ENCODE measurements at regions not wholly inside any gene's neighbourhood (a gene's known extent, or its start where the extent isn't known, plus 50 kb on each side); places are given as distances from the start of the nearest gene placed in this dataset.

- H3K27ac Mint-ChIP-seq: no peak overlapping the region
- H3K9me3 Mint-ChIP-seq: peaks cover 4 to 15% of the 10 kb centered on the region in 2 donors
- no peaks in the 10 kb centered on the region for H3K4me1 Mint-ChIP-seq
- no peaks in the 10 kb centered on the region for H3K36me3 Mint-ChIP-seq
- no peak for DNase-seq
- no peak for ATAC-seq (replicated peaks)
- no peak overlapping the region for H3K4me3 Mint-ChIP-seq
- H3K27me3 Mint-ChIP-seq: no peaks in the 10 kb centered on the region
These were observed 115.2 kb upstream of the ZNF32 start for GRCh38 chr10:43763846-43764245.

GRCh38 chr10:43760514-43760913, 111.8 kb upstream of the ZNF32 start:
- no peaks in the 10 kb centered on the region for H3K9me3 Mint-ChIP-seq
- no peaks in the 10 kb centered on the region for H3K4me1 Mint-ChIP-seq
- no peak for DNase-seq
- H3K27ac Mint-ChIP-seq: no peak overlapping the region
- no peaks in the 10 kb centered on the region for H3K36me3 Mint-ChIP-seq
- ATAC-seq (replicated peaks): no peak
- H3K27me3 Mint-ChIP-seq: no peaks in the 10 kb centered on the region
- no peak overlapping the region for H3K4me3 Mint-ChIP-seq

- H3K4me1 Mint-ChIP-seq: no peaks in the 10 kb centered on the region
- H3K27ac Mint-ChIP-seq: no peak overlapping the region
These were observed 110.5 kb upstream of the ZNF32 start for GRCh38 chr10:43759216-43759615.

GRCh38 chr10:43756341-43756740, 107.7 kb upstream of the ZNF32 start:
- no peaks in the 10 kb centered on the region for H3K9me3 Mint-ChIP-seq
- H3K36me3 Mint-ChIP-seq: no peaks in the 10 kb centered on the region
- no peak overlapping the region for H3K4me3 Mint-ChIP-seq
- H3K4me1 Mint-ChIP-seq: no peaks in the 10 kb centered on the region
- no peak overlapping the region for H3K27ac Mint-ChIP-seq
- H3K27me3 Mint-ChIP-seq: no peaks in the 10 kb centered on the region
- ATAC-seq (replicated peaks) (no peak), DNase-seq (no peak)

More at GRCh38 chr10:43759216-43759615, 110.5 kb upstream of the ZNF32 start:
- DNase-seq (no peak), ATAC-seq (replicated peaks) (no peak)
- Mint-ChIP-seq H3K27me3 (no peaks in the 10 kb centered on the region), H3K36me3 (no peaks in the 10 kb centered on the region), H3K9me3 (no peaks in the 10 kb centered on the region), H3K4me3 (no peak overlapping the region)

GRCh38 chr10:43754569-43755260, 106.0 kb upstream of the ZNF32 start:
- no peak for DNase-seq
- Mint-ChIP-seq H3K9me3 (no peaks in the 10 kb centered on the region), H3K4me1 (no peaks in the 10 kb centered on the region), H3K4me3 (no peak overlapping the region), H3K27ac (no peak overlapping the region), H3K36me3 (no peaks in the 10 kb centered on the region), H3K27me3 (no peaks in the 10 kb centered on the region)
- ATAC-seq (replicated peaks): no peak

GRCh38 chr10:43753397-43754061, 104.8 kb upstream of the ZNF32 start:
- H3K27me3 Mint-ChIP-seq: no peaks in the 10 kb centered on the region
- no peak overlapping the region for H3K27ac Mint-ChIP-seq
- peaks cover 0 to 1% of the 10 kb centered on the region in 2 donors for H3K9me3 Mint-ChIP-seq
- no peak for ATAC-seq (replicated peaks)
- no peak for DNase-seq
- no peaks in the 10 kb centered on the region for H3K4me1 Mint-ChIP-seq
- H3K36me3 Mint-ChIP-seq: no peaks in the 10 kb centered on the region
- no peak overlapping the region for H3K4me3 Mint-ChIP-seq

GRCh38 chr10:43752682-43753081, 104.0 kb upstream of the ZNF32 start:
- H3K36me3 Mint-ChIP-seq: no peaks in the 10 kb centered on the region
- no peak for DNase-seq
- H3K4me1 Mint-ChIP-seq: no peaks in the 10 kb centered on the region
- H3K27me3 Mint-ChIP-seq: no peaks in the 10 kb centered on the region
- H3K4me3 Mint-ChIP-seq: no peak overlapping the region
- peaks cover 0 to 1% of the 10 kb centered on the region in 2 donors for H3K9me3 Mint-ChIP-seq
- ATAC-seq (replicated peaks): no peak
- no peak overlapping the region for H3K27ac Mint-ChIP-seq

GRCh38 chr10:43751646-43752045, 103.0 kb upstream of the ZNF32 start:
- no peak overlapping the region for H3K4me3 Mint-ChIP-seq
- ATAC-seq (replicated peaks): no peak
- H3K9me3 Mint-ChIP-seq: peaks cover 0 to 1% of the 10 kb centered on the region in 2 donors
- DNase-seq: no peak
- H3K4me1 Mint-ChIP-seq: no peaks in the 10 kb centered on the region
- H3K27ac Mint-ChIP-seq: no peak overlapping the region
- no peaks in the 10 kb centered on the region for H3K36me3 Mint-ChIP-seq
- no peaks in the 10 kb centered on the region for H3K27me3 Mint-ChIP-seq

GRCh38 chr10:43749940-43750552, 101.4 kb upstream of the ZNF32 start:
- Mint-ChIP-seq H3K36me3 (no peaks in the 10 kb centered on the region), H3K4me3 (no peak overlapping the region), H3K9me3 (peaks cover 0 to 1% of the 10 kb centered on the region in 2 donors), H3K4me1 (no peaks in the 10 kb centered on the region), H3K27me3 (no peaks in the 10 kb centered on the region), H3K27ac (no peak overlapping the region)
- DNase-seq (no peak), ATAC-seq (replicated peaks) (no peak)

- H3K4me3 Mint-ChIP-seq: no peak overlapping the region
These were observed 100.5 kb upstream of the ZNF32 start for GRCh38 chr10:43749145-43749576.

GRCh38 chr10:43748560-43748959, 99.9 kb upstream of the ZNF32 start:
- DNase-seq (no peak), ATAC-seq (replicated peaks) (no peak)
- Mint-ChIP-seq H3K36me3 (no peaks in the 10 kb centered on the region), H3K4me1 (no peaks in the 10 kb centered on the region), H3K27ac (no peak overlapping the region), H3K9me3 (peaks cover 0 to 1% of the 10 kb centered on the region in 2 donors), H3K27me3 (no peaks in the 10 kb centered on the region), H3K4me3 (no peak overlapping the region)

More at GRCh38 chr10:43749145-43749576, 100.5 kb upstream of the ZNF32 start:
- H3K9me3 Mint-ChIP-seq: peaks cover 0 to 1% of the 10 kb centered on the region in 2 donors
- H3K4me1 Mint-ChIP-seq: no peaks in the 10 kb centered on the region
- H3K27me3 Mint-ChIP-seq: no peaks in the 10 kb centered on the region
- DNase-seq (no peak), ATAC-seq (replicated peaks) (no peak)
- H3K27ac Mint-ChIP-seq: no peak overlapping the region
- H3K36me3 Mint-ChIP-seq: no peaks in the 10 kb centered on the region

- Mint-ChIP-seq H3K4me1 (no peaks in the 10 kb centered on the region), H3K36me3 (no peaks in the 10 kb centered on the region), H3K27me3 (no peaks in the 10 kb centered on the region), H3K9me3 (peaks cover 0 to 1% of the 10 kb centered on the region in 2 donors), H3K27ac (no peak overlapping the region), H3K4me3 (no peak overlapping the region)
- ATAC-seq (replicated peaks) (no peak), DNase-seq (no peak)
These were observed 98.2 kb upstream of the ZNF32 start for GRCh38 chr10:43746906-43747305.

GRCh38 chr10:43739161-43739560, 90.5 kb upstream of the ZNF32 start:
- H3K27me3 Mint-ChIP-seq: peaks cover 0 to 1% of the 10 kb centered on the region in 2 donors
- no peak overlapping the region for H3K4me3 Mint-ChIP-seq
- H3K4me1 Mint-ChIP-seq: no peaks in the 10 kb centered on the region
- ATAC-seq (replicated peaks): no peak
- H3K9me3 Mint-ChIP-seq: peaks cover 0 to 6% of the 10 kb centered on the region in 2 donors
- H3K36me3 Mint-ChIP-seq: no peaks in the 10 kb centered on the region
- no peak for DNase-seq
- no peak overlapping the region for H3K27ac Mint-ChIP-seq

GRCh38 chr10:43737003-43737402, 88.3 kb upstream of the ZNF32 start:
- DNase-seq: no peak
- Mint-ChIP-seq H3K27ac (no peak overlapping the region), H3K36me3 (no peaks in the 10 kb centered on the region), H3K4me1 (no peaks in the 10 kb centered on the region), H3K4me3 (no peak overlapping the region), H3K9me3 (peaks cover 0 to 8% of the 10 kb centered on the region in 2 donors), H3K27me3 (peaks cover 0 to 3% of the 10 kb centered on the region in 2 donors)
- ATAC-seq (replicated peaks): no peak

GRCh38 chr10:43735907-43736306, 87.2 kb upstream of the ZNF32 start:
- no peak overlapping the region for H3K4me3 Mint-ChIP-seq
- ATAC-seq (replicated peaks) (no peak), DNase-seq (no peak)
- H3K9me3 Mint-ChIP-seq: peaks cover 3 to 8% of the 10 kb centered on the region in 2 donors
- peaks cover 0 to 3% of the 10 kb centered on the region in 2 donors for H3K27me3 Mint-ChIP-seq
- no peaks in the 10 kb centered on the region for H3K36me3 Mint-ChIP-seq
- H3K27ac Mint-ChIP-seq: no peak overlapping the region
- H3K4me1 Mint-ChIP-seq: no peaks in the 10 kb centered on the region

Data from stimulated activated naive B cell treated with anti-CD40 and anti-IgM and Interleukin-4, amounts not matched to agents 10 μg/mL and 1 μg/mL and 100 μg/mL, for 72 hours (primary cell).